GM19023 (cell line): ENCODE measurements at regions not wholly inside any gene's neighbourhood (a gene's known extent, or its start where the extent isn't known, plus 50 kb on each side); places are given as distances from the start of the nearest gene placed in this dataset.
"Not testable (repeated sequence)": the region's sequence is repeated elsewhere in the genome, so short reads cannot be mapped to it uniquely, and the experiment has no call there.

Source experiments
- ATAC-seq: cut with Tn5 transposase; IDR thresholded peaks from one replicate; pipeline ENCODE4 v1.9.1; 2021; ENCODE audit warnings: mild to moderate bottlenecking, moderate library complexity; ENCODE audit not compliant: unreplicated experiment

DNA sequence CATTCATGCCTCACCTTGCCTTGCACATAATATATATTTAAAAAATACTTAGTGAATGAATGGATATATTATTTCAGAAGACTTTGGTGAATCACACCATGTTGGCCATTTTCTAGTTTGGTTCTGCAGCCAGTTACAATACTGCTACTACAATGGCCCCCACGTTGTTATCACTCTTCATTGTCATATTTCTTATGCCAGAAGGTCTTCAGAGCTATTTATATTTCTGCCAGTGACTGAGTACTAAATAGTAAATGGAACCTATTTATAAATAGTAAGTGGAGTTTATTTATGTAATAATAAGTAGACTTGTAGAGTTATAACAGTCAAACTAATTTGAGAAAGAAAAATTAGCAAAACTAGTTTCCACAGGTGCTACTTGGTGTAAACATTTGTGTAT lies 516.6 kb upstream of the SYT4 start:
- no peak for ATAC-seq

DNA sequence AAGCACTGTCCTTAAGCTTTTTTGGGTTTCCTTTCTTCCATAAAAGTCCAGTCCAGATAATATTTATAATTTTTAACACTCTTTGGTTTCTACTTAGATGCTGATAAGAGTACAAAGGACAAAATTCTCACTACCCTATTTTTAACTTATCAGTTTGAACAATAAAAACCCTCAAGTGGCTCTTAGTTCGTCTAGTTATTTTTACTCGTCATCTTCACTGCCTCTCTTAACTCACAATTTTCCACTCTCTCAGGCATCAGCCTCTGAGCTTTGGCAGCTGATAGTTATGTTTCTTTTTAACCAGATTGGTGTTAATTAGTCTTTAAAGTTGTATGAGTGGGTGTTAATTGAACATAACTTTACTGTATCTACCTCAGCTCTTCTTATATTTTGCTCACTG lies 517.1 kb upstream of the SYT4 start:
- no peak for ATAC-seq

DNA sequence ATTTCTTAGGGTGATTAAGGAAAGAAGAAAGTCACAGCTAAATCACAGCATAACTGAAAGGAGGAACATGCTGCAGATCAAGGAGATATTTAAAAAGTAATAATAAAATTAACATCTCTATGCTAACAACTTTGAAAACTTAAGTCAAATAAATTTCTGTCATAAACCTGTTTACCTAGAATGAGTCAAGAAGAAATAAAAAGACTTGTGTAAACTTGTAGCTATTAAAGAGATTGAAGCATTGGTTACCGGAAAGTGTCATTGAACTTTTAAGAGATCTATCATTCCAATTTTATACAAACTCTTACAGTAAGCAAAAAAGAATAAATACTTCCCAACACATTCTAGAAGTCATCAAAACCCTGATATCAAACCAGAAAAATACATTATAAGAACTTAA lies 520.1 kb upstream of the SYT4 start:
- no peak for ATAC-seq

DNA sequence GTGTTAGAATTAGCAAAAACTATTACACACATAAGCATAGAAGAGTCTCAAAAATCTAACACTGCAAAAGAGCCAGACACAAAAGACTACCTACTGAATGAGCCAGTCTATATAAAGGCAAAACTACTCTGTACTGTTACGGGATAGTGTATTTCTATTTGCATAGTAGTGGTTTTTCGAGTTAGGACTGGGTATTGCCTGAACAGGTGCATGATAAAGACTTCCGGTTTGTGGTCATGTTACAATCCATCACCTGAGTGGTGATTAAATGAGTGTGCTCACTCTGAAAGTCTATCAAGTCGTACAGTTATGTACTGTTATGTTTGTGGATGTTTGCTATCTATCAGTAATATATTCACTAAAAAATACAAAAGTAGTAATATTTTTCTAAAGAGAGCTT lies 523.3 kb upstream of the SYT4 start:
- no peak for ATAC-seq

DNA sequence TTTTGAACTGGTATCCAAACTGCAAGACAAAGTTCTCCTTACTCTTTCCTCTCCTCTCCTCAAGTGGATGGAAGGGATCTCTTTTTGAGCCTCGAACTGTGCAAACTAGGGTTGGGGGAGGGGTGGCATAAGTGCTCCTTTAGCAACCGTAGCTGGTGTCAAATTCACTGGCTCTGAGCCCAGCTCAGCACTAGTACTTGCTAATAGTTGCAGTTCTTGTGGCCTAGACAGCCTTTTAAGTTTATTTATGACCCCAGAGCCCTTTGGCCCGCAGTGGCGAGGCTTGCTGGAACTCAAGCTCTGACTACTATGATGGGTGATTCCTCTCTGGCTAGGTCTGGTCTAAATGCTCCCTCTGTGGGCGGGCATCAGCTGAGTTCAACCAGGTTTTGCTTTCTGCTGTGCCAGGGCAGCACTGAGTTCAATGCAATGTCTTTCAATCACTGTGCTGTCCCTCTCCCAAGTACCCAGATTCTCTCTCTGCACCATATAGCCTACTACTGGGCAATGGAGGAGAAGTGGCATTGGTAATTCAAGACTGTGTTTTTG lies 528.4 kb upstream of the SYT4 start:
- no peak for ATAC-seq

DNA sequence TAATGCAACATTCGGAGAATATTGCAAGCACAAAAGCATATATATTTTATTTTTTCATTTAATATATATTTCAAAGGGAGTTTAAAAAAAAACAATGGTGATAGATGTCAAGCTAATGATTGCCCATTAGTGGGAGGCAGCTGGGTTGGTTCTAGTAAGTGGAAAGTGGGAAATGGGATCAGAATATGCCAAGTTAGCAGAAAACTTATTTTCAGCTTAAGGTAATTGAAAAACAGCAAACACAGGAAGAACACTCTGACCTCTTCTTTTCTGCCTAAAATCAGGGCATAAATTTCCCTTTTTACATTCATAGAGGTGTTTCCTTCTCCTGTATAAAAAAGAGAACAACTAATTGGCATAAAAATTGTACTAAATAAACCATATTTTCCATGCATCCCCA lies 535.3 kb upstream of the SYT4 start:
- no peak for ATAC-seq

DNA sequence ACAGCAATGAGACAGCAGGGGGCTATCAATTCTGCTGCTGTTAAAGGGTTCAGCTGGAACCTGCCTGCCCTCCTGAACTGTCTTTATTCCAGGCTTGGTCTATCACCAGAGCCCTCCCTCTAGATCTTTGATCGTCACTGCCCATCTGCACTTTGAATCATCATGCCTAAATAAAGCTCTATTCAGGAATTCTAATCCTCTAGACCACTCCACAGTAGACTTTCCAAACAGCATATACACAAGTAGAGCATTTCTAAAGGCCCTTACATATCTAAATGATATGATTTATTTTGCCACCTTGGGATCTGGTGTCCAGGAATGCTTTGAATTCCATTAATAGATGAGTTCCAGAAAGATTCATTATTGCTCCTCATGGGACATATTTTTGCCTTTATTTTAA lies 542.1 kb upstream of the SYT4 start:
- ATAC-seq, result no peak

DNA sequence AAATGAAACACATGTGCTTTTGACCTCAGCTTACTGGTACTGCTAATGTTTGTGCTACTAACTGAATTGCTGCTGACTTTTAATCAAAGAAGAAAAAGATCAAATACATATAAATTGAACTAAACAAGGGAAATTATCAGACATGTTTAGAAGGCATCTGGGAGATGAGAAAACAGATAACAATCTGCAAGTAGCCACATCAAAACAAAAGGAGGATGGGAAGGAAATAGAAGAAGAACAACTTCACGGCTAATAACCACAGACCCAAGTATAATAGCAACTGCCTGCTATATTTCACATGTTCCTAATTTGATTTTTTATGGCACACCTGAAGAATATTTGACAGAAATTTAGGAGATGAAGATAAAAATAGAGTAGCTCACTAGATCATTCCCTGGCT lies 542.6 kb upstream of the SYT4 start:
- ATAC-seq, result no peak

DNA sequence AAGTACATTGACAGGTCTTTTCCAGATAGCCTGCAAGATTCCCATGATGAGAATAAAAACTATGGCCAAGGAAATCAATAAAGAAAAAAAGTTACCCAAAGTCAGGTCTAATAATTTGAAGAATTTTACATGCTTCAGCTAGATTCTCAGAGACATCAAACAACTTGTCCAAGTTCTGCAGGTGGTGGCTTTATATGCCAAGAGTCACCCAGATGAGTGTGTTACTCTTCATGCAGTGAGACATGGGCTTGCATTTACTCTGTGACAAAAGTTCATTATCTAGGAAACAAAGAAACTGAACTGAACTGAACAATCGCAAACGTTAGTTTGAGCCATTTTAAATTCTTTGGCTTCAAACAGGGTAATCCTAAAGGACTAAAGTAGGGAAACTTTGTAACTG lies 548.5 kb upstream of the SYT4 start:
- ATAC-seq, result no peak

DNA sequence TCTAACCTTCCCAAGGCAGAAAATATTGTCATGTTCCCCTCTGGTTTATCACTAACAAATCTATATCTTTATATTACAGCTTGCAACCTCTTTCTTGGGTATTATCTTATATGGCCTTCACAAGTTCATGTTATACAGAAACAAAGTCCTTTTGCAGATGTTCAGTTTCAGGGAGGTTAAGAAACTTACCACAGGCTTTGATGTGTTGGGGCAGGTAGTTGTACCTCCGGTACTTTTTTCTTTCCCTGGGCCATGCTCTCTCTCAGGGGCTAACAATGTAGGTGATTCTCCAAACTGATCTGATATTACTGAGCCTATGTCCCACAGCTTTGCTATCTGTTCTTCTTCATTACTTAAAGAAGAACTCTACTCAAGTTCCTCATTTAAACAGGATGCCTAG lies 548.9 kb upstream of the SYT4 start:
- no peak for ATAC-seq

DNA sequence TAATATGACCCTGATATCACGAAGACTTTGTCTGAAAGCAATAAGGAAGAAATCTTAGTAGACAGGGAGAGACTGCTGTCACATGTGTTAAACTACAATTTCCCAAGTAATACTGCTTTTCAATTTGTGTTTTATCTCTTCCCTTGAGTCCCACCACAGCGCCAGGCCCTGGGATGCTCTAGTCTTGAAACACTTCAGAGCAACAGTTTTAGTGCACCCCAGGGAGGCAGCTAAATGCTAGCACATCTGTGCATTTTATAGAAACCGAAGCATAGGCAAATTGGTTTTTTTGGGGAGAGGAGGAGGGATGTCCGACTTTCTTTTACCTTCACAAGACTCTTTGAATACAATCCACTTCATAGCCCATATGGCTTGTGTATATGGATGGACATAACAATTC lies 550.0 kb upstream of the SYT4 start:
- ATAC-seq, result no peak

DNA sequence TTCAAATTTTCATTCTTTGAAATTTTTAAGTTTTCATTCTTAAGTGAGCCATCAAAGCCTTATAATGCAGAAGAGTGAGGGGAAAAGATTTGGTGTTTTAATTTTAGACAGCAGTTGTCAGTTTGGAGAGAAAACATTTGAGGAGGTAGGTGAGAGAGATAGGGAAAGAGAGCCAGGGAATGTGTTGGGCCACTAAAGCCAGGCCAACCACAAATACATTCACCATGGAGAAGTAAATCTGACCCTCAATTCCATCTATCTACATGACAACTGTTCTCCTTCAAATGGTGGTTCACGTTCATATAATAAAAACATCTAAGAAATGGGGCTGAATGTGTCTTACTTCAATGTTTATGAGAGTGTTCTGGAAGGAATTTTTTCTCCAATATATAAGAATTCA lies 553.0 kb upstream of the SYT4 start:
- ATAC-seq, result no peak

DNA sequence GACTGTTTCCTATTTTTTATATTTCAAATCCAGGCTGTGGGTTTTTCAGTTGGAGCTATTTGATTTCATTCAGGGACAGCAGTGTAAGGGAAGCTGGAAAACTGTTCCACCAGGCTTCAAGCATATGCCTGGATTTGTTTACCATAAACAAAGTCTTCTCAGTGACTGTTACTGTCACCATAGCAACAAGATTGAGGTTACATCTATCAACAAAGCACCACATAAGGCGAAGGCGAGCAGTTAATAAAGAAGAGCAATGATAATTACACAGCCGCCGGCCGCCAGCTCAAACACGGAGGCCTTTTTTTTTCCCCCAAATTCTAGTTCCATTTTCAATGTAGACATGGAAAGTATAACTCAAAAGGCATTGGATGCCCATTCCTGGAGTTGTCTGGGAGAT lies 553.7 kb upstream of the SYT4 start:
- ATAC-seq, result no peak

DNA sequence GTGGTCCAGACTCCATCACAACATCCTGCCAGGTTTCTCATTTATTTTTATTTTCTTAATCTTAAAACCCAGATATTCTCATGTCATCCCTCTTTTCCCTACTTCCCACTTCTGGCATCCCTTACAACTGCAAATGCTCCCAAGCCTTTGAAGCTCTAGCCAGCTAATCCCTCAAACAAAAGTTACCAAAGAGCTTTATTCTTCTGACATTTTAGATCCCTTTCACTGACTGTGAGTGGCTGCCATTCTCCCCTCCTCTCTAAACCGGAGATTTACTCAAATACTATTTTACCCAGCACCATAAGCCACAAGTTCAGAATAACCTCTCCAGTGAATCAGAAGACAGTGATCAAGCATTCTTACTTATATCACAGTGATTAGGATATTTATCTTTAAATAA lies 569.0 kb upstream of the SYT4 start:
- no peak for ATAC-seq

DNA sequence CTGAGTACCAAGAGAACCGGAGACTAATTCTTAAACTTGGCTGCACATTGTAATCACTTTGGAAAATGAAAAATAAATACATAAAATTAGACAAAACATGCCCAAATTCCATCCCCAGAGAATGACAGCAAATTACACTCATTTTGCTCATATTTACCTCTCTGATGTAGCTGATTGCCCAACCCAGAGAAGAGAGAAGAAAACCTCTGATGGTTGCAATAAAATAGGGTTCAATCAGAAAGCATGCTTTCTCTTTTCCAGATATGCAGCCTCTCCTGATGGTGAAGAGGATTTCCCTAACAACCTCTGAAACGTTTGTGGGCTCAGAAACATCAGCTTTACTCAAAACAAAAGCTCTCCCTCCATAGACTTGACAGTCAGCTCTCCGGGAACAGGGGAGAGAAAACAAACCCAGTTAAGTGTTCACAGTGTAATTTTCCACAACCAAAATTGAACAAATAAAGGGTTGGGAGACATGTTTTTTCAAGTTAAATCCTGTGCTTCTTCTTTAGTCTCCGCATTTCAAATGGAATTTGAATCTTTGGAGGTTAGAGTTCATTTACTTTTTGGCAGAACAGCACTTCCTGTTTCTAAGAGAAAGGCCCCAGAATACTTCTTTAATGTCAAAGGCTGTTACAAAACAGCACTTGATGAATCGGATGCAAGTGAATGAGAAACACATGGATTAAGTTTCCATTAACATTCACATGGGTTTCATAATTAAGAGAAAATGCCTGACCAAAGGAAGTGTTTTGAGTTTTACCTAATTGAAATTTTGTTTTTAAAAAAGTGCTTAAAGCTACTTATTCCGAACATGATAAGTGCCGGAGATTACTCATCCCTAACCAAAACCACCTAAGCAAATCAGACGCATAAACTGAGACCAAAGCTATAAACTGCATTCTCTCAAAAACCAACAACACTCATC lies 570.1 kb upstream of the SYT4 start:
- no peak for ATAC-seq

DNA sequence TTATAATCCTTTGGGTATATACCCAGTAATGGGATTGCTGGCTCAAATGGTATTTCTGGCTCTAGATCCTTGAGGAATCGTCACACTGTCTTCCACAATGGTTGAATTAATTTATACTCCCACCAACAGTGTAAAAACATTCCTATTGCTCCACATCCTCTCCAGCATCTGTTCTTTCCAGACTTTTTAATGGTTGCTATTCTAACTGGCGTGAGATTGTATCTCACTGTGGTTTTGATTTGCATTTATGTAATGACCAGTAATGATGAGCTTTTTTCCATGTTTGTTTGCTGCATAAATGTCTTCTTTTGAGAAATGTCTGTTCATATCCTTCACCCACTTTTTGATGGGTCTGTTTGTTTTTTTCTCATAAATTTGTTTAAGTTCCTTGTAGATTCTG lies 572.5 kb upstream of the SYT4 start:
- not testable (repeated sequence) for ATAC-seq

DNA sequence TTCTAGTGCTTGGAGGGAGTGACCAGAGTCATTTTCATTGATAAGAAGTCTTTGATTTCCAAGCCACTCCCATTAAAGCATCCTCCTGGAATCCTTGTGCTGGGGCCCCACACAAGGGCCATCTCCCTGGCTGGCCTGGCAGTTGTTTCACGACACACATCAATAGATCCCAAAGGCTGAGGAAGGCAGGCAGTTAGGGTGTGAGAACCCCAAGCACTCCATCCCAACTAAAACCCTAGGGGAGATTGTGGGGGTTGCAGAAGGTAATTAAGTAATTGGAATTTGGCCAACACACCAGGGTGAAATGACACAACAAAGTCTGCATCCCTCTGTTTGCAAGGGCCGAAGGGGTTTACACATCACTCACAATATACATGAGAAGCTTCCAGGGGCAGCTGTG lies 578.1 kb upstream of the SYT4 start:
- no peak for ATAC-seq

DNA sequence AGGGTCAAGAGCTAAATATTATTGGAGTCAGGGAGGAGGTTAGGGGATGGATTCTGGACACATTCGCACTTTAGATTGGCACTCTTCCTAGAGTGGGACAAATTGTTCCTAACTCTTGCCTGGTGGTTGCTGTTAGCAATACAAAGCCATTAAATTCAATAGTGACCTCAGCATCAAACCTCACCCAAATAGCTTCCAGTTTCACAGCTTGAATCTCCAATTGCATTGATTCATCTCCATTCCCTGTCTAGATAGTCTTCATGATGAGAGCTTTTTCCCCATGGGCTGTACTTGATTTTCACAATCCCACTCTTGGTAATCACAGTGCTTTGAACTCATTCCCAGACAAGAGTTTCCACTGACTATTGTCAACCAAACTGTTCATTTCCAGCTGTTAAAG lies 585.9 kb upstream of the SYT4 start:
- ATAC-seq, result no peak

DNA sequence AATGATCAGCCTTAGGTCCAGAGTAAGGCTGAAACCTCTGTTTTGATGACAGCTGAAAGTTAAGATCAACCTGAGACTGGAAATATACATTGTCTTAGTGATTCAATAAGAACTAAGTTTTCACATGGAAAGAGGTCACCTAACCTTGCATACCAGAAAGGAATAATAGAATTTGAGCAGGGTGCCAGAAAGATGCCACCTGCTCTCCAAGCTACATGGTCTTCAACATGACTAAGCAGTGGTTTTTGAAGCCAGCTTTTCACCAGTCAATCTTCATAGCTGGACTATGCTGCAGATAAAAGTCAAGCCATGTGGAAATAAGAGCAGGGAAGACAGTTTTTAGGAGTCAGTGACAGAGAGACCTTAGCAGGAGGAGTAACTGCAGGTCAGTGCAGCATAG lies 589.4 kb upstream of the SYT4 start:
- no peak for ATAC-seq

DNA sequence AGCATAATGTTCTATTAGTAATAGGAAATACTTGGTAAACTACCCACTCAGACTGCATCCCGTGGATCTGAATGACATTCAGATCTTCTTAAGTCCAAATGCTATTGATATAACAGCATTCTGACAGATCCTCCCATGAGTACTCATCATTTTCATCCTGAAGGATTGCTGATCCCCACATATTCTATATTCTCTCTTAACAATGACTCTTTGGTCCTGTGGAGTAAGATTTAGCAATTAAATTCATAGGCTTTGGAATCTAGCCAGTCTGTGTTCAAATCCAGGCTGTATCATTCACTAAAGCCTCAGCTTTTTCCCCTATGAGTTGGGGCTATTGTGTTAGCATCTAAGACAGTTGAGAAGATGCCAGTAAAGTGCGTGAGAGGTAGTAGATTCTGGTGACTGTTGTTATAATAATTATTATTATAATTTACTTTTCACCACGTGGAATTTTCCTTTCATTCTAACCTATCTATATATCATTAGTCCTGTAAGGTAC lies 591.3 kb upstream of the SYT4 start:
- ATAC-seq, result no peak

DNA sequence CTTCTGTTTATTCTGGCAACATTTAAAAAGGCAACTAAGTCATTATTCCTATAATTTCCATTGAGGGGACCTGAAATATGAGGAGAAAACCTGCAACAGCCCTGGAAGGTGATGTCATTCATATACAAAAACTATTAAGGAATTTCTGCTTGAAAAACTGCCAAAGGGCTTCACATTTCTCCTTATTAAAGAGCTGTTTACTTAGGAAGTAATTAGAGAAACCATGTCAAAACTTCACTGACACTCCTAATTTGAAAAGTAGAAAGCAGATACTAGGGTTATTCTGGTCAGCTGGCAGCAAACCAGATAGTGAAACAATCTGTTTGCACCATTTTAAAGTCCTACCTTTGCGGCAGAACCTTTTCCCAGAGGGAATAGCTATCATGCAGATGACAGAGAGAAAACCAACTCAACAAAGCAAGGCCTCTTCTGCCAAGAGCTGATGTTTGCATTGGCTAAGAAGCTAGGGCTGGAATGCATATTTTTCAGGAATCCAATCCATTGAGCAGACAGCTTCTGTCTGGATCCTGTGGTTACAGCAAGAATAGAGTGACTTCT lies 592.2 kb upstream of the SYT4 start:
- no peak for ATAC-seq

DNA sequence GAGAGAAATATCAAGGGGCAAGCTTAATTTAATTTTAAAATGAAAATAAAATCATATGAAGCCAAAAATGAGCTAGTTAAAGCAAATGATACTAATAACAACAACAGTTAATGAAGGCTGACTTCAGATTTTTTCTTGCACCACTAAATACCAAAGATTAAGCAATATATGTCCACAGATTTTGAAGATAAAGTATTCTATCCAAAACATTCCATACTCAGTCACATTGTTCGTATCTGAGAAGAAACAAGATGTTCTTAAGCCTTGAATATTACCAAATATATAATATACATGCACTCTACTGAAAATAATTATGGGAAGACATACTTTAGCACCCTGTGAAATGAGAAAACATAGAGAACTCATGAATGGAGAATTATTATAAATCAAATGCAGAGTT lies 593.3 kb upstream of the SYT4 start:
- no peak for ATAC-seq
